GM19324 (cell line): ENCODE measurements at regions not wholly inside any gene's neighbourhood (a gene's known extent, or its start where the extent isn't known, plus 50 kb on each side); places are given as distances from the start of the nearest gene placed in this dataset.
"Not testable (repeated sequence)": the region's sequence is repeated elsewhere in the genome, so short reads cannot be mapped to it uniquely, and the experiment has no call there.

Experiments
- ATAC-seq: cut with Tn5 transposase; IDR thresholded peaks from one replicate; pipeline ENCODE4 v1.9.1; 2021; ENCODE audit warnings: mild to moderate bottlenecking, moderate library complexity; ENCODE audit not compliant: unreplicated experiment, low FRiP score

DNA sequence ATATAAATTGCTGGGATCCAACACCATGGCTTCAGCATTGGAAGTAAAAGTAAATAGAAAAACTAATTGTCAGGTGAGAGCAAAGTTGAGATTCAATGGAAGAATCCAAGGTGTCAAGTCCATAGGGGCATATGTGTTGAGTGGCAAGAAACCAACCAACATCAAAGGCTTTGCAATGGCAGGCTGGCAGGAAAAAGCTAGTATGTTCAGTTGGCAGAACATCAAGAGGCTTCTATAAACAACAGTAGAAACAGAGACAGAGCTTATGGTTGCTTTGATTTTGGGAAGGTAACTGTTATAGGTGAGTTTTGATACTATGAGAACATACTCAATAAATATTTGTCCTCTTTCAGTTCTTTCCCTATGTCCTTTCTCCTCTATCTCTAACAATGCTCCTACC is 553.7 kb upstream of the MDGA2 start:
- no peak for ATAC-seq

DNA sequence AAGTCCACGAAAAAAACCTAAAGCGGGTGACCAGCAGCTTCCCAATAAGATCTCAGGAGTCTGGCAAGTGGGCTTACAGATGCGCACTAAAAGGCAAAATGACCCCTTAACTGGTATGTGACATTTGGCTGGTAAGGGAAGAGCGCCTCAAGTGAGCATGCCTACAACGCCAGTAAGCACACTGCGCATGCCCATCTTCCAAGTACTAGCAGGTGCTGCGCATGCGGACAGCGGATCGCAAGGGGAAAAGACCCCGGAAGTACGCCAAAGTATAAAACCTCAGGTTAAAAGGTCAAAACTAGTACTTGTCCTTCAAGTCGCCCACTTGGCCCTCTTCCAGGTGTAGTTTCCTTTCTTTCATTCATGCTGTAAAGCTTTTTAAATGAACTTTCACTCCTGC is 518.5 kb upstream of the MDGA2 start:
- no peak for ATAC-seq

DNA sequence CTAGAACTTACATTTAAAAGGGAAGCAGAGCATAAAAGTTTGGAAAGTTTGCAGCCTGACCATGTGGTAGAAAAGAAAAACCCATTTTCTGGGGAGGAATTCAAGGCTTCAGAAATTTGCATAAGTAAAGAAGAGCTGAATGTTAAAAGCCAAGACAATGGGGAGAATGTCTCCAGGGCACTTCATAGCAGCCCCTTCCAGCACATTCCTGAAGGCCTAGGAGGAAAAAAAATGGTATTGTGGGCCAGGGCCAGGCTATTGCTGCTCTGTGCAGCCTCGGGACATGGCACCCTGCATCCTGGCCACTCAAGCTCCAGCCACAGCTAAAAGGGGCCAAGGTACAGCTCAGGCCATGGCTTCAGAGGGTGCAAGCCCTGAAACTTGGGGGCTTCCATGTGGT is 474.2 kb upstream of the MDGA2 start:
- not testable (repeated sequence) for ATAC-seq

DNA sequence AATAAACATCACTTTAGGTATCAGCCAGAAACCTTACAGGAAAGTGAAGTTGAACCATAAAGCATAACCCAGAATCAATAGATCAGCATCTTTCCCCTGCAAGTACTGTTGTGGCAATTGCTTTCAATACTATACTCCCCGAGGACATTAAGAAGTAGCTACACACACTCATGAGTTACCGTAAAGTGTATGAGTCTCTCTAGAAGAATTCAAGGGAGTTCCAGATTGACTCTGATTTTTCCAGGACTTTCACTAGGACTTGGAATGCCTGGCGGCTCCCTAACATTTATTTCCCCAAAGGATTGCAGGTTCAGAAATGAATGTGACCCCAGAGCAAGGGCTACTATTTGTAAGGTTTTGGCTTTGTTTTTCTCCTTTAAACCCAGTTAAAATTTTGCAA is 465.4 kb upstream of the MDGA2 start:
- ATAC-seq, result no peak

DNA sequence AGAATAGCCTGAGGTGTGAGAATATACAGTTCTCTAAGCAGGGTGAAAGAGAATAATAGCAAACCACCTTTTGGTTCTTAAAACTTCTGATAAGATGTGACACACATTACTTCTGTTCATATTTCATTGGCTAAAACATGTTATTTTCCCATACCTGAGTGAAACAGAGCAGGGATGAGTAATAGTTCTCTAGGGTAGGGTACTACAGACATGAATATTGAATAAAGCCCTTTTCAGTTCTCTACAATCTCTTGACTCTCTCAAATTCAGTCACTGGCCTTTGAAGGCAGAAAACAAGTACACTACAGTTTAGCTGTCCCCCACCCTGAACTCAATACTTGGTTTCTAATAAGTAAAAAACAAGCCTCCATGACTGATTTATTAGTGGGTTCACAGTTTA is 454.1 kb upstream of the MDGA2 start:
- ATAC-seq, result no peak

DNA sequence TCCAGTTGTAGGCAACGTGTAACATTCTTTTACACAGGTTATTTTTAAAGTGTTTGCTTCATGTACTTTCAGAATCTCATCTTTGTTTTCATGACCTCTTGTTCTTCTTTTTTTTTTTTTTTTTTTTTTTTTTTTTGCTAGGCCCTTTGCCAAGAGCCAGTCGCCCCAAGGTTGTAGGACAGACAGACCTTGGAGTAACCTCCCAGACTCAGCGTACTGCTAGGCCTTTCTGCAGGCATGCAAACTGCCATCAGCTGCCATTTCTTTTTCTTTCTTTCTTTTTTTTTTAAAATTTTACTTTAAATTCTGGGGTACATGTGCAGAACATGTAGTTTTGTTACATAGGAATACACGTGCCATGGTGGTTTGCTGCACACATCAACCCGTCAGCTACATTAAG is 452.3 kb upstream of the MDGA2 start:
- ATAC-seq, result no peak

DNA sequence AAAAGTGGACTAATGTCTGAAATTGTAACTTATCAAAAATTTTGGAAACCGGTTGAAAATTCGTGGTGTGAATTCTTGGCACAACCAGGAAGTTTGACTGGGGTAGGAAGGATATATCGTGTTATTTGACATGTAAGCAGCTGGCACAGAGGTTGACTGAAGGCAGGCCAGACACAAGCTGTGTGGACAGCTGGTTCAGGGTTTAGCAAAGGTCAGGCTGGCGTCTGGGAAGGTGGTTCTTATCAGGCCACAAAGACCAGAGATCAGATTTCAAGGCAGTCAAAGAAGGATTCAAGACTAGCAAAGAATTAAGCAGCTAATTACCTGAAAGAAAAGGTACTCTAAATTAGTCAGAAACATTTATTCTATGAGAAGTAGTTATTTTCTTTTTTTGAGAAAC is 450.2 kb upstream of the MDGA2 start:
- ATAC-seq, result no peak

DNA sequence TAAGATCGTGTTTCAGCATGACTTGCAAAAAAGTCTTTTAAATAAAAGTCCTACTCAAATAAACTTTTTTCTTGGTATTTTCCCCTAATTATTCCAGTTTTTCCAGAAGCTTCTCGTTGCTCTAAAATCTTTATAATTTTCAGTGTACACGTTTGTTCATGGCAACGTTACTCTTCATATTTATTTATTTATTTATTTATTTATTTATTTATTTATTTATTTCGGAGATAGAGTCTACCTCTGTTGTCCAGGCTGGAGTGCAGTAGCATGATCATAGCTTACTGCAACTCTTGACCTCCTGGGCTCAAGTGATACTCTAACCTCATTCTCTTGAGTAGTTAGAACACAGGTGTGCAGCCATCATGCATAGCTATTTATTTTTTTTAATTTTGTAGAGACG is 438.3 kb upstream of the MDGA2 start:
- no peak for ATAC-seq

DNA sequence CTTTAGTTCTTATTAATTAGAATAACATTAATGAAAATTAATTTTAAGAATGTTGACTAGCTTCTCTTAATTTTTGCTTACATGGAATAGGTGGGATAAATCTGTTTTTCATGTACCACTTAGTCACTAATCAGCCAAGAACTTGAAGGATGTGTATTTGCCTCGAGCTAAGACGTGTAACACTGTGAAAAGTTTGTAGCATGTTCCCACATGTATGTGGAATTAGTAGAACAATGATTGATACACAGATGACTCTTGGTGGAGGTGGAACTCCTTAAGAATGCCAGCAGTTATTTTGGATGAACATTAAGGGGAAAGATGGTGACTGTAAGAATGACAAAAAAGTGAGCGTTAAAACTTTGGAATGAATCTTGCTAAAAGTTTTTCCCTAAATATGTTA is 435.7 kb upstream of the MDGA2 start:
- ATAC-seq, result no peak

DNA sequence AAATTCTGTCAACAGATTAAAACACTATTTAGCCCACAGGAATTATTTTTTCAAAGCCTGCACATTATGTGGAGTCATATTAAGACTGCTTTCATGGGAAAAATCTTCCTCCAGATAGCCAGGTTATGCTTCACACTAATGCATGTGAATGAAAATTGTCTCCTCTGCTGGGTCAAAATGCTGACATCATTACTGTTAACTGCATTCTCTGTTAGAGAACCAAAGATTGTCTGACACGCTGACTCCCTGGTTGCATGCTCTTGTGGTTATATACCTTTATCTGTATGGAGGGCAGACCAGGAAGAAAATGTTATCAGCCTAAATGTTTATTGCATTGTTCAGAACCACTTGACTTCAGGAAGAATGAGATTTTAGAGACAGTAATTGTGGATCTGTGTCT is 432.2 kb upstream of the MDGA2 start:
- no peak for ATAC-seq

DNA sequence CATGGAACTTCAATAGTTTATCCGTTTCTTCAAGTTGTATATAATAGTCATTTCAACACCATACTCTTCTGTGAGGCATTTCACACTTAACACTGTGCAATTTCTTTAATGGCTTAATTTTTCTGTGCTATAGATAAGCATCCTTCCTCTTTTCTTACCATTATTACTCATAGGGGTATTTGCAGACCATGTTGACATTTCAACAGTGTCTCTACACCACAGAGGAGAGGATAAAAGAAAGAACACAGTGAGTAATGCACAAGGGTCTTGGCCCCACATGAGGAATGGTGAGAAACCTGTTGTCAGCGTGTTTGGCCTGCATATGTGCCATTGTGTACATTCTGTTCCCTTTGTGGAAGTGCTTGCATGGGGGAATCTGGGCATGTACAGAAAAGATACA is 421.5 kb upstream of the MDGA2 start:
- no peak for ATAC-seq

DNA sequence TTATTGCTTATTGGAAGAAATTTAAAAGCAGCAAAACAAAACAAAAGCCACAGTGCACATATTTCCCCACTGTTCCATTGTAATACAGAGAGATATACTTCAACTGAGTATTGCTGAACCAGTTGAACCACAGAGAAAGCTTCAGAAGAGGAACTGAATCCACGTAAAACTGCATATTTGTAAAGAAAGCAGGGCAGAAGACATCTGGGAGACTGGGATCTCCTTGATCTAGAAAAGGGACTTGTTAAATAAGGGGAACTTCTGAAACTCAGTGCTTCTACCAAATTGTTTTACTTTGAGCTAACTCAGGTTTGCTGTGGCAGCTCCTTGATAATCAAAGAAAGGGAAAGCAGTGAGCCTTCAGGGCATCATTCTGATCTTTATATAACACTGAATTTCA is 411.1 kb upstream of the MDGA2 start:
- ATAC-seq, result no peak

DNA sequence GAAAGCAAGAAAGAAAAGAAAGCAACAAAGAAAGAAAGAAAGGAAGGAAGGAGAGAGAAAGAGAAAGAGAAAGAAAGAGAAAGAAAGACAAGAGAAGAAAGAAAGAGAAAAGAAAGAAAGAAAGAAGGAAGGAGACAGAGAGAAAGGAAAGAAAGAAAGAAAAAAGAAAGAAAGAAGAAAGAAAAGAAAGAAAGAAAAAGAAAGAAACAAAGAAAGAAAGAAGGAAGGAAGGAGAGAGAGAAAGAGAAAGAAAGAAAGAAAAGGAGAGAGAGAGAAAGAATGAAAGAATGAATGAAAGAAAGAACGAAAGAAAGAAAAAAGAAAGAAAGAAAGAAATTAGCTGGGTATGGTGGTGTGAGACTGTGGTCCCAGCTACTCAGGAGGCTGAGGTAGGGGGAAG is 400.1 kb upstream of the MDGA2 start:
- ATAC-seq, result no peak

DNA sequence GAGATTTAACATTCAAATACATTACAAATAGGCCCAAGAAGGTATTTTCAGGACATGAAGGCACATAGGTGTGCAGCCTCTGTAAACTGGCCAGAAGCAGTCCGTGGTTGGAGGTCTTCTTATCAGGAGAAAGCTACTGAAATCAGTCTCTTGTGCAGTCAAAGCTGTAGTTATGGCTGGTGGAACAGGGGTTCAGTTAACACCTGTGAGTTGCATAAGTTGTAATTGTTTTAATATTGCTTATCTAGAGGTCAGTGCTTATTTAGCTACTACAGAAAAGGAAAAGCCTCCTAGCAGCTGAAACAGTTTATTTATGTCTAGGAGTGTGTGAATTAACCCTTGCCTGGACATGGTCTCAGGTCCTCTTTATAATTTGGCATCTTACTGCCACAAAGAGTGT is 377.6 kb upstream of the MDGA2 start:
- ATAC-seq, result no peak

DNA sequence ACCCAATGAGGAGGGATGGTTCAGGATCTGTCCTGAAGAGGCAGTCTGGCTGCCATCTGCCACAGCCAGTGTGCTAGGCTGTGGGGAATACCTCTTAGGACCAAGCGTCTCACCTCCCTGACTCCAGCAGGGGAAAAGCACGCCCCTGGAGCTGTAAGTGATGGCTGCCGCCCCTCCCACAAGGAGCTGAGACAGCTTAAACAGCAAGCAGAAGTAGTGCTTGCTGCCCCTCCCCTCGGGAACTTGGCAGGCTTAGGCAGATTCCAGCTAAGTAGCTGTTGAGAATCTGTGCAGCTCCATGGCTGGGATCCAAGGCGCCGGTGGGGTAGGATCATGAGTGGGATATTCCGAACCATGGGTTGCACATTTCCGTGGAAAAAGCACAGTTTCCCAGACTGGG is 360.4 kb upstream of the MDGA2 start:
- ATAC-seq, result no peak

DNA sequence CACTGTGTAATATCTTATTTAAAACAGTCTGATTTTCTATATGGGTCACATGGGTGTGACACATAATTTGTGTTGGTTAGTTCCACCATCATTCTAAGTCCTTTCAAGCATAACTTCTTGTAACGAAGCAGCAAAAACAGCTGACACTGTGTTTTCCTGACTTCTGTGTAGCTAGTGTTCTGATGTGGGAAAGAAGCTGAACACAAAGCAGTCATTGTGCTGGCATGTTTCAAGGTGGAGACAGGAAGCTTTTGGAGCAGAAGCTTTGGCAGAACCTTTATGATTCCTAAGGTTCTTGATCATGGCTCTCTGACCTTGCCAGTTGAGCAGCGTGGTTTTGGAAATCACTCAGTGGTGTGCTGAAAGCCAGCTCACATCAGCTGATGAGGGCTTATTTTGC is 351.7 kb upstream of the MDGA2 start:
- ATAC-seq, result no peak

DNA sequence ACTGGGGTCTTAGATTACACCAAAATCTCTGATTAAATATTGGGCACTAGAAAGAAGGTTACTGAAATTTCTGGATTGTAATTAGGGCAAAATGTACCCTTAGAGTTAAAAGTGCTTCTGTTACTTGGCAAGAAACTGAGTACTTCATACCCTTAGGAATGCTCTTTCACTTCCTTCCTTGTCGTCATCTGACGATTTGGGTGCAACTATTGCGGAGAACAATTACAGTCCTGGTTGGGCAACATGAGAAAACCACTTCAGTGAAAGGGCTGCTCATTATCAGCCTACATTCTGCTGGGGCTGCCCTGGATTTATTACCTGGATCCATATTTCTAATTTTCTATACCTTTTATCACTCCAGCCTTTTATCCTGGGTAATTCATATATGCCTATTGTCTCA is 348.5 kb upstream of the MDGA2 start:
- no peak for ATAC-seq

DNA sequence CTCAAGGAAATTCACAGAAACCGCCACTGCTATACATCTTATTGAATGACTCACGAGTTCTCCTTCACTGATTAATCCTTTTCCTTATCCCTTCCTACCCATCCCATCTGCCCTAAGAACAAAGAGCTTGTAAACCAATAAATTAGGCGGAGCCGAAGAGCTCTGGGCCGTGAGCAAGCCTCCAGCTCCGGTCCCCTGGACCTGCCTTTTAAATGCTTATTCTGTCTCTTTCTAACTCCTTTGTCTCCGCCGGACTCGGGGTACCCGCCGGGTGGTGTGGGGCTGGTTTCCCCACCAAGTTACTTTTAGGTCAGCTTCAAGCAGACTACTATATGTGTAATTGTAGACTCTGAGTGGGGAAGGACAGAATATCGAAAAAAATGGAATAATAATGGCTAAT is 336.1 kb upstream of the MDGA2 start:
- not testable (repeated sequence) for ATAC-seq

DNA sequence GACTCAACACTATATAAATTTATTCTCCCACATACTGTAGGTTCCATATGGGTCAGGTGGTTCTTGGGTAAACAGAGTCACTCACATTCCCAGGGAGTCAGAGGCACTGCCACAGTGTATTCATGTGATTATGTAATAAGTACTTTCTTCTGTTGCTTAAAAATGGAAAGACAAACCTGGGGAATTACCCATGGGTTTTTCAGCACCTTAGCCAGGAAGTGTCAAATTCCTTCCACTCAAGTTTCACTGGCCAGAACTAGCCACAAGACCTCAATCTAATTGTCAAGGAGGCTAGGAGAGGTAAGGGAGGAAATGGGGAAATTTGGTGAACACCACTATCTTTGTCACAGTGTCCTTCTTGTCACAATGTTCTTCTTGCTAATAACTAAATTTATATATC is 333.2 kb upstream of the MDGA2 start:
- no peak for ATAC-seq

DNA sequence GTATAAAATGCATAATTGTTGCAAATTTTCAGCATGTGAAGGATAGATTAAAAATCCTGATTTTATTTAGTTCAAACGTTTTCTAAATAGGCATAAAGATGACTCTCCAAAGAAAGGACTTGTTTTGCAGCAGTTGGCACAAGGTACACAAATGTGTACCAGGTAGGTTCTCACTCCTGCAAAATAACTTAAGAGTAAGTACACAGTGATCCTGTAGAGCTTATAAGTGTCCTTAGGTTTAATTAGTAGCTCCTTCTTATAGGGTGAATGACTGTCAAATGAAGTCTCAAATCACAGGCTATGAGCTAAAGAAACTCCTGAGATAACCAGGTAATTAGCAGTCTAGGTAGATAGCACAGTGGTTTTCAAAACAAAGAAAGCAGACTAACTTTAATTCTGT is 330.6 kb upstream of the MDGA2 start:
- no peak for ATAC-seq

DNA sequence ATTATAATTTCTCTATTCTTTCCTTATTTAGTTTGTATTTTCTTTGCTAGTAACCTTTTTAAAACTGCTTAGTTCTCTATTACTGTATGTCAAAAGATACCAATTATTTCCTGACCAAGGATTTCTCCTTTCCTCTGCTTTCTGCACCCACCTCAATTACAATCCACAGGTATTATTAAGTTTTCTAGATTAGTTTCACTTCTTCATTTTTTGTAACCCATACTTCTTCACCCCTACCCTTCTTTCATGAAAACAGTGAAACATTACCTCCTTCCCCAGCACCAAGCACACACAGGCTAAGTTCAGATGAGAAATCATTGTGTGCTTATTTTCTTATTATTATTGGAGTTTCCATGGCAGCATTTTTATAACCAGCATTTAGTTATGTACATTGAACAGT is 318.5 kb upstream of the MDGA2 start:
- ATAC-seq, result no peak

DNA sequence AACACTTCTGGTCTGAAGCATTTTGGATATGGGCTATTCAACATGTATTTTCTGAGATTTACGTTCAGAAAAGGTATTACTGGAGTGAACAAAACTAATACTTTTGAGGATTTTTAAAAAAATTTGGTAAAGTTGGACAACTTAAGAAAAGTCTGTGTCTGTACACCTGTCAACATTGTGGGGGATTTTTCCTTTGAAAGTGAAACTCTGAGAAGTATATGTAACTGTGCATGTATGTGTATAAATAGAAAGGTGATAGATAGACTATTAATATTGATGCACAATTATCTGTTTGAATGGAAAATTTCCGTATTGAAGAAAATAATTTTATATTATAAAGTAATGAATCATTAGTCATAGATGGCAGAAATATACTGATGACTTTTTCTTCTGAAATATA is 312.8 kb upstream of the MDGA2 start:
- ATAC-seq, result no peak

DNA sequence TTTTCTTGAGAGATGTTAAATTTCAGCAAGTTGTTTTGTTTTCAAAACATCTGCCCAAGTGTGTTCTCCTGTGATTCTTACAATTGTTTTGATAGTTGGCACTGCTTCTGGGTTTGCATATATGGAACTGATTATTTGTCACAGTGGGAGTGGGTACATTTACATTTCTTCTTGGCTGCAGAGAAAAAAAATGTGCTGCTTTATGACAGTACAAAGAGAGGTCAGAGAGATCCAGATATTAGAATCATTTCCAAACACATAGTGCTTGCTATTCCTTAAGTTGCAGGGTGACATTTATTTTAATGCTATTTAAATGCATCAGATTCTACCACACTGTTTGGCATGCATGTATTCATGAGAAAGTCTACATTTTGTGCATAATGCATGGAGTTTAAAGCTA is 303.5 kb upstream of the MDGA2 start:
- no peak for ATAC-seq

DNA sequence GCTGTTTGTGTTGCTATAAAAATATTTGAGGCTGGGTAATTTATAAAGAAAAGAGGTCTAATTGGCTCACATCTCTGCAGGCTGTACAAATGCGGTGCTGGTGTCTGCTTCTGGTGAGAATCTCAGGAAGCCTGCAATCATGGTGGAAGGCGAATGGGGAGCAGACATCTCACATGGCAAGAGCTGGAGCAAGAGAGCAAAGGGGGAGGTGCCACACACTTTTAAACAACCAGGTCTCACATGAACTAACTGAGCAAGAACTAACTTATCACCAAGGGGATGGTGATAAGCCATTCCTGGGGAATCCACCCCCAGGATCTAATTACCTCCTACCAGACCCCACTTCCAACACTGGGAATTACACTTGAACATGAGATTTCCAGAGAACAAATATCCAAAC is 300.7 kb upstream of the MDGA2 start:
- no peak for ATAC-seq
